HEK293 (cell line): ENCODE measurements at regions not wholly inside any gene's neighbourhood (a gene's known extent, or its start where the extent isn't known, plus 50 kb on each side); places are given as distances from the start of the nearest gene placed in this dataset.

Source experiments
- CTCF ChIA-PET: fragments of 350-600 bp; formaldehyde crosslinking; extraction: SDS; loops from one replicate; lab custom pipeline; 2021; ENCODE audit warnings: antibody characterized with exemption; lab: Yijun Ruan, JAX
- POLR2A ChIA-PET: fragments of 300-600 bp; formaldehyde crosslinking; extraction: SDS; loops from one replicate; lab custom pipeline; 2020; ENCODE audit warnings: antibody characterized with exemption, inconsistent platforms; lab: Yijun Ruan, JAX
- H3K27ac ChIP-seq: fragments of 200-500 bp; sonication (Bioruptor generic); 2 replicates; pipeline ENCODE4 v1.5.1; 2014; ENCODE audit warnings: low read depth, low read length, control low read depth, inconsistent platforms; ENCODE audit errors: extremely low read depth
- H3K36me3 ChIP-seq, 2 experiments: fragments of 200-500 bp in 1 of 2; sonication (Bioruptor generic) in 1 of 2; 1 replicate in 1 of 2; 2 replicates in 1 of 2; pipeline ENCODE4 v1.5.1; 2014 to 2017; ENCODE audit warnings: inconsistent platforms in 2 of 2, low read length in 2 of 2; ENCODE audit not compliant: control insufficient read depth in 2 of 2, insufficient read depth in 1 of 2
- H3K4me1 ChIP-seq: fragments of 200-500 bp; sonication (Bioruptor generic); 2 replicates; pipeline ENCODE4 v1.5.1; 2014; ENCODE audit warnings: mild to moderate bottlenecking, low read length, inconsistent platforms; ENCODE audit not compliant: control insufficient read depth, insufficient read depth
- H3K4me3 ChIP-seq: 2 replicates; pipeline ENCODE4 v1.5.1; 2011; ENCODE audit warnings: low read depth, mild to moderate bottlenecking, control low read depth, low read length, moderate library complexity
- H3K9me3 ChIP-seq: fragments of 200-500 bp; sonication (Bioruptor generic); 2 replicates; pipeline ENCODE4 v1.5.1; 2014; ENCODE audit warnings: low read depth, low read length, inconsistent platforms; ENCODE audit not compliant: control insufficient read depth, insufficient read depth
- EGR2 ChIP-seq: fragments of 450-650 bp; formaldehyde crosslinking; IDR thresholded peaks from 2 replicates; pipeline ENCODE4 v1.5.1; 2016; ENCODE audit warnings: low read depth, missing biosample characterization, missing genetic modification characterization
- GLI4 ChIP-seq: fragments of 450-650 bp; formaldehyde crosslinking; IDR thresholded peaks from 2 replicates; pipeline ENCODE4 v1.5.1; 2016; ENCODE audit warnings: missing biosample characterization, missing genetic modification characterization
- HOXA7 ChIP-seq: sonication (generic); formaldehyde crosslinking; IDR thresholded peaks from 2 replicates; pipeline ENCODE4 v1.8.1; 2022; ENCODE audit warnings: missing genetic modification reagents, borderline replicate concordance
- HOXD13 ChIP-seq: sonication (generic); formaldehyde crosslinking; IDR thresholded peaks from 2 replicates; pipeline ENCODE4 v1.8.0; 2022; ENCODE audit warnings: missing genetic modification reagents, borderline replicate concordance
- KLF10 ChIP-seq: fragments of 450-650 bp; IDR thresholded peaks from 2 replicates; pipeline ENCODE4 v1.5.1; 2018; ENCODE audit warnings: missing biosample characterization, mild to moderate bottlenecking, missing genetic modification characterization
- KLF16 ChIP-seq: fragments of 450-650 bp; formaldehyde crosslinking; IDR thresholded peaks from 2 replicates; pipeline ENCODE4 v1.5.1; 2017; ENCODE audit warnings: missing biosample characterization, missing genetic modification characterization
- KLF7 ChIP-seq: fragments of 450-650 bp; formaldehyde crosslinking; IDR thresholded peaks from 2 replicates; pipeline ENCODE4 v1.5.1; 2016; ENCODE audit warnings: missing biosample characterization, missing genetic modification characterization, borderline replicate concordance
- SCRT1 ChIP-seq: fragments of 450-650 bp; formaldehyde crosslinking; IDR thresholded peaks from 2 replicates; pipeline ENCODE4 v1.5.1; 2016; ENCODE audit warnings: missing biosample characterization, missing genetic modification characterization, borderline replicate concordance
- SETDB1 ChIP-seq: IDR thresholded peaks from one replicate; pipeline ENCODE4 v1.6.1; 2017; ENCODE audit warnings: mild to moderate bottlenecking, low read length, moderate library complexity, mixed read lengths; ENCODE audit not compliant: insufficient read length
- TRIM28 ChIP-seq: IDR thresholded peaks from 2 replicates; pipeline ENCODE4 v1.6.1; 2011; ENCODE audit warnings: low read length, control low read depth, borderline replicate concordance
- WT1 ChIP-seq: fragments of 450-650 bp; formaldehyde crosslinking; IDR thresholded peaks from 2 replicates; pipeline ENCODE4 v1.5.1; 2016; ENCODE audit warnings: missing biosample characterization, missing genetic modification characterization
- YY2 ChIP-seq: fragments of 450-650 bp; formaldehyde crosslinking; IDR thresholded peaks from 2 replicates; pipeline ENCODE4 v1.5.1; 2016; ENCODE audit warnings: missing biosample characterization, missing genetic modification characterization
- ZBTB21 ChIP-seq: fragments of 450-650 bp; formaldehyde crosslinking; IDR thresholded peaks from 2 replicates; pipeline ENCODE4 v1.5.1; 2017; ENCODE audit warnings: missing biosample characterization, missing genetic modification characterization
- ZFP41 ChIP-seq: fragments of 450-650 bp; formaldehyde crosslinking; IDR thresholded peaks from 2 replicates; pipeline ENCODE4 v1.5.1; 2016; ENCODE audit warnings: missing biosample characterization, missing genetic modification characterization, borderline replicate concordance
- ZNF121 ChIP-seq: fragments of 450-650 bp; formaldehyde crosslinking; IDR thresholded peaks from 2 replicates; pipeline ENCODE4 v1.5.1; 2016; ENCODE audit warnings: missing biosample characterization, missing genetic modification characterization
- ZNF132 ChIP-seq: fragments of 450-650 bp; formaldehyde crosslinking; IDR thresholded peaks from 2 replicates; pipeline ENCODE4 v1.5.1; 2017; ENCODE audit warnings: missing biosample characterization, missing genetic modification characterization, borderline replicate concordance
- ZNF157 ChIP-seq: fragments of 450-650 bp; formaldehyde crosslinking; IDR thresholded peaks from 2 replicates; pipeline ENCODE4 v1.5.1; 2016; ENCODE audit warnings: missing biosample characterization, missing genetic modification characterization
- ZNF169 ChIP-seq: fragments of 450-650 bp; formaldehyde crosslinking; IDR thresholded peaks from 2 replicates; pipeline ENCODE4 v1.5.1; 2016; ENCODE audit warnings: missing biosample characterization, missing genetic modification characterization
- ZNF174 ChIP-seq: fragments of 450-650 bp; formaldehyde crosslinking; IDR thresholded peaks from 2 replicates; pipeline ENCODE4 v1.5.0; 2017; ENCODE audit warnings: missing biosample characterization, mild to moderate bottlenecking, missing genetic modification characterization
- ZNF175 ChIP-seq: fragments of 450-650 bp; formaldehyde crosslinking; IDR thresholded peaks from 2 replicates; pipeline ENCODE4 v1.5.1; 2016; ENCODE audit warnings: missing biosample characterization, missing genetic modification characterization
- ZNF214 ChIP-seq: fragments of 450-650 bp; formaldehyde crosslinking; IDR thresholded peaks from 2 replicates; pipeline ENCODE4 v1.5.1; 2017; ENCODE audit warnings: missing biosample characterization, mild to moderate bottlenecking, missing genetic modification characterization, borderline replicate concordance
- ZNF223 ChIP-seq: fragments of 450-650 bp; formaldehyde crosslinking; IDR thresholded peaks from 2 replicates; pipeline ENCODE4 v1.5.1; 2016; ENCODE audit warnings: missing biosample characterization, missing genetic modification characterization
- ZNF274 ChIP-seq, 2 experiments: fragments of 200-500 bp in 1 of 2; fragments of 450-650 bp in 1 of 2; sonication (Bioruptor generic) in 1 of 2; formaldehyde crosslinking in 1 of 2; IDR thresholded peaks; 2 replicates each; pipeline versions ENCODE4 v1.5.1 to v1.6.1; 2014 to 2016; ENCODE audit warnings: borderline replicate concordance in 1 of 2, inconsistent platforms in 1 of 2, low read length in 1 of 2, missing biosample characterization in 1 of 2, missing genetic modification characterization in 1 of 2
- ZNF335 ChIP-seq: fragments of 450-650 bp; formaldehyde crosslinking; conservative IDR thresholded peaks from 2 replicates; pipeline ENCODE4 v1.5.1; 2016; ENCODE audit warnings: missing biosample characterization, missing genetic modification characterization
- ZNF549 ChIP-seq: fragments of 450-650 bp; IDR thresholded peaks from 2 replicates; pipeline ENCODE4 v1.5.1; 2018; ENCODE audit warnings: missing biosample characterization, missing genetic modification characterization, mild to moderate bottlenecking, inconsistent platforms, moderate library complexity
- ZNF571 ChIP-seq: fragments of 450-650 bp; formaldehyde crosslinking; IDR thresholded peaks from 2 replicates; pipeline ENCODE4 v1.5.0; 2017; ENCODE audit warnings: missing biosample characterization, missing genetic modification characterization
- ZNF747 ChIP-seq: fragments of 450-650 bp; formaldehyde crosslinking; IDR thresholded peaks from 2 replicates; pipeline ENCODE4 v1.5.1; 2016; ENCODE audit warnings: missing biosample characterization, missing genetic modification characterization
- ZNF777 ChIP-seq: fragments of 450-650 bp; formaldehyde crosslinking; IDR thresholded peaks from 2 replicates; pipeline ENCODE4 v1.5.1; 2017; ENCODE audit warnings: missing biosample characterization, missing genetic modification characterization, borderline replicate concordance
- ZSCAN23 ChIP-seq: fragments of 450-650 bp; formaldehyde crosslinking; IDR thresholded peaks from 2 replicates; pipeline ENCODE4 v1.5.1; 2016; ENCODE audit warnings: missing biosample characterization, missing genetic modification characterization

GRCh38 chr10:52617346-52617745, 155.2 kb downstream of the MBL2 start (continued):
- TF ChIP-seq HOXD13 (CRISPR knock-in tag) (no peak), ZNF777 (tag by site-specific recombination) (no peak), ZNF174 (tag by site-specific recombination) (no peak), KLF7 (tag by site-specific recombination) (no peak), ZNF214 (tag by site-specific recombination) (no peak), KLF16 (no peak), ZNF157 (tag by site-specific recombination) (no peak), TRIM28 (no peak), ZNF121 (tag by site-specific recombination) (no peak)

GRCh38 chr10:52619052-52619451, 153.5 kb downstream of the MBL2 start:
- CTCF ChIA-PET = no interaction called here

GRCh38 chr10:52621635-52622079, 150.9 kb downstream of the MBL2 start:
- CTCF ChIA-PET = no interaction called here
- Histone ChIP-seq H3K36me3 (no peaks in the 10 kb centered on the region), H3K9me3 (no peaks in the 10 kb centered on the region), H3K4me3 (no peak overlapping the region), H3K4me1 (no peaks in the 10 kb centered on the region), H3K27ac (no peak overlapping the region)
- POLR2A ChIA-PET = no interaction called here
- no peak for TF ChIP-seq EGR2 (tag by site-specific recombination)
- TF ChIP-seq SETDB1 = no peak
- TF ChIP-seq ZNF549 (tag by site-specific recombination) = no peak
- no peak for TF ChIP-seq ZNF335 (tag by site-specific recombination)
- TF ChIP-seq ZNF223 (tag by site-specific recombination) = no peak
- no peak for TF ChIP-seq HOXA7 (CRISPR knock-in tag)
- no peak for TF ChIP-seq ZSCAN23 (tag by site-specific recombination)
- TF ChIP-seq GLI4 (tag by site-specific recombination) = no peak

More at GRCh38 chr10:52619052-52619451, 153.5 kb downstream of the MBL2 start:
- POLR2A ChIA-PET = no interaction called here
- Histone ChIP-seq H3K4me3 (no peak overlapping the region), H3K36me3 (no peaks in the 10 kb centered on the region), H3K9me3 (no peaks in the 10 kb centered on the region), H3K4me1 (no peaks in the 10 kb centered on the region), H3K27ac (no peak overlapping the region)
- TF ChIP-seq ZNF274 (IDR thresholded peaks at IDR 0.05; ENCODE audit: low read length) (no peak), ZNF274 (tag by site-specific recombination; IDR thresholded peaks at IDR 0.05; ENCODE audit: borderline replicate concordance) (no peak)

- ChIA-PET CTCF (no interaction called here), POLR2A (no interaction called here)
- no peak for TF ChIP-seq ZNF777 (tag by site-specific recombination)
- TF ChIP-seq SCRT1 = no peak
- no peak for TF ChIP-seq KLF10 (tag by site-specific recombination)
- no peak for TF ChIP-seq YY2 (tag by site-specific recombination)
- TF ChIP-seq ZNF571 (tag by site-specific recombination) = no peak
- TF ChIP-seq ZNF175 (tag by site-specific recombination) = no peak
- TF ChIP-seq ZFP41 = no peak
- no peak for TF ChIP-seq ZBTB21 (tag by site-specific recombination)
- no peak for TF ChIP-seq WT1 (tag by site-specific recombination)
- TF ChIP-seq ZNF132 (tag by site-specific recombination) = no peak
- no peak for TF ChIP-seq ZNF747 (tag by site-specific recombination)
- no peak for TF ChIP-seq ZNF169 (tag by site-specific recombination)
- Histone ChIP-seq H3K27ac (no peak overlapping the region), H3K36me3 (no peaks in the 10 kb centered on the region), H3K4me1 (no peaks in the 10 kb centered on the region), H3K9me3 (no peaks in the 10 kb centered on the region), H3K4me3 (no peak overlapping the region)
Observed at GRCh38 chr10:52623761-52624160, 148.8 kb downstream of the MBL2 start.
